HepG2 (cell line): ENCODE measurements at regions not wholly inside any gene's neighbourhood (a gene's known extent, or its start where the extent isn't known, plus 50 kb on each side); places are given as distances from the start of the nearest gene placed in this dataset.

Source experiments
- ATAC-seq: fragments of 200-7000 bp; cut with Tn5 transposase; 3 replicates; pipeline ENCODE4 v1.9.1; 2020; ENCODE audit warnings: mild to moderate bottlenecking, moderate library complexity
- BruUV-seq: library from RNA; stranded (reverse); fragments of 400-500 nt; replicated peaks from 2 replicates; lab custom pipeline; 2021; lab: Mats Ljungman, UMichigan
- CTCF ChIA-PET: fragments of 300-600 bp; formaldehyde crosslinking; extraction: SDS; loops from one replicate; lab custom pipeline; 2021; ENCODE audit warnings: low total read pairs, inconsistent platforms, low intra/inter-chr PET ratio; lab: Yijun Ruan, JAX
- POLR2A ChIA-PET: fragments of 350-600 bp; sonication (Branson Sonifier 250); formaldehyde crosslinking; loops from one replicate; lab custom pipeline; 2020; ENCODE audit warnings: antibody characterized with exemption, inconsistent platforms; lab: Yijun Ruan, JAX
- DNase-seq: peaks from one replicate; pipeline ENCODE4 v3.0.0-alpha.2; 2015; ENCODE audit warnings: low spot score
- FAIRE-seq: peaks from 3 replicates; lab custom pipeline; 2011; peaks lifted over from hg19 to GRCh38; lab: Jason Lieb, UNC
- H2AFZ ChIP-seq: one replicate; pipeline ENCODE4 v1.6.1; 2011; ENCODE audit warnings: low read length, inconsistent platforms
- H3K27ac ChIP-seq: fragments of 300-600 bp; 3 replicates; pipeline ENCODE4 v1.8.0; 2011; ENCODE audit warnings: mixed run types, mild to moderate bottlenecking, mixed read lengths, low read length, inconsistent platforms; ENCODE audit not compliant: insufficient read depth; ENCODE audit errors: extremely low read length
- H3K27me3 ChIP-seq, 2 experiments: fragments of 200-600 bp in 1 of 2; 2 replicates in 1 of 2; 3 replicates in 1 of 2; pipeline versions ENCODE4 v1.6.0 to v1.8.0; 2011; ENCODE audit warnings: low read length in 2 of 2, mild to moderate bottlenecking in 2 of 2, moderate library complexity in 2 of 2, inconsistent platforms in 1 of 2; ENCODE audit not compliant: insufficient read depth in 2 of 2, control insufficient read depth in 1 of 2
- H3K36me3 ChIP-seq, 2 experiments: fragments of 200-600 bp in 1 of 2; replicated peaks in 1 of 2; 2 replicates in 1 of 2; 3 replicates in 1 of 2; pipeline versions ENCODE4 v1.5.1 to v1.8.0; 2011; ENCODE audit warnings: low read length in 2 of 2, inconsistent platforms in 1 of 2; ENCODE audit not compliant: insufficient read depth in 2 of 2, control insufficient read depth in 1 of 2
- H3K4me1 ChIP-seq: 2 replicates; pipeline ENCODE4 v1.5.1; 2012; ENCODE audit warnings: low read length, inconsistent platforms; ENCODE audit not compliant: insufficient read depth
- H3K4me2 ChIP-seq: 2 replicates; pipeline ENCODE4 v1.6.0; 2011; ENCODE audit warnings: low read depth, low read length, inconsistent platforms
- H3K4me3 ChIP-seq, 3 experiments: fragments of 200-600 bp in 1 of 3; sonication (generic), shearing (Covaris generic) in 1 of 3; replicated peaks in 1 of 3; 2 replicates each; pipeline ENCODE4 v1.5.1; 2011 to 2016; ENCODE audit warnings: low read length in 3 of 3, inconsistent platforms in 2 of 3, low read depth in 2 of 3, mild to moderate bottlenecking in 2 of 3, control low read depth in 1 of 3, mixed read lengths in 1 of 3; ENCODE audit not compliant: insufficient read depth in 1 of 3
- H3K79me2 ChIP-seq: one replicate; pipeline ENCODE4 v1.6.1; 2011; ENCODE audit warnings: low read length, inconsistent platforms; ENCODE audit not compliant: insufficient read depth
- H3K9ac ChIP-seq: 2 replicates; pipeline ENCODE4 v1.6.0; 2011; ENCODE audit warnings: mild to moderate bottlenecking, low read depth, low read length, inconsistent platforms; ENCODE audit not compliant: insufficient read depth
- H3K9me3 ChIP-seq: 2 replicates; pipeline ENCODE4 v1.5.1; 2012; ENCODE audit warnings: mild to moderate bottlenecking, low read length
- H4K20me1 ChIP-seq: 2 replicates; pipeline ENCODE4 v1.6.0; 2011; ENCODE audit warnings: inconsistent platforms, mild to moderate bottlenecking, low read length, moderate library complexity; ENCODE audit not compliant: insufficient read depth
- ATF7-NPFF ChIP-seq: sonication (generic); formaldehyde crosslinking; IDR thresholded peaks from 2 replicates; pipeline ENCODE4 v1.8.1; 2023; ENCODE audit warnings: mild to moderate bottlenecking, low read depth, missing genetic modification reagents, moderate library complexity
- CENPT ChIP-seq: sonication (generic); formaldehyde crosslinking; IDR thresholded peaks from 2 replicates; pipeline ENCODE4 v1.8.0; 2022; ENCODE audit warnings: low read depth, mild to moderate bottlenecking, moderate library complexity, missing genetic modification reagents
- KAT7 ChIP-seq: IDR thresholded peaks from 2 replicates; pipeline ENCODE4 v1.6.1; 2018; ENCODE audit warnings: borderline replicate concordance, missing compliant biosample characterization
- KDM6A ChIP-seq: IDR thresholded peaks from 2 replicates; pipeline ENCODE4 v1.6.1; 2016; ENCODE audit warnings: low read depth
- MBD4 ChIP-seq: IDR thresholded peaks from 2 replicates; pipeline ENCODE4 v1.6.1; 2012; ENCODE audit warnings: low read length, inconsistent platforms, borderline replicate concordance
- SOX5 ChIP-seq: IDR thresholded peaks from 2 replicates; pipeline ENCODE4 v1.6.1; 2016; ENCODE audit warnings: borderline replicate concordance
- SP1 ChIP-seq, 2 experiments: fragments of 450-650 bp in 1 of 2; sonication (generic) in 1 of 2; formaldehyde crosslinking in 1 of 2; IDR thresholded peaks; 2 replicates each; pipeline versions ENCODE4 v1.4.0 to v1.6.1; 2016 to 2020; ENCODE audit warnings: missing genetic modification reagents in 1 of 2
- ZFP36L2 ChIP-seq: sonication (generic); formaldehyde crosslinking; IDR thresholded peaks from 2 replicates; pipeline ENCODE4 v1.4.0; 2020; ENCODE audit warnings: missing genetic modification reagents
- ZNF17 ChIP-seq: sonication (generic); formaldehyde crosslinking; IDR thresholded peaks from 2 replicates; pipeline ENCODE4 v1.5.0; 2020; ENCODE audit warnings: mild to moderate bottlenecking, missing genetic modification reagents
- ZNF451 ChIP-seq: sonication (generic); formaldehyde crosslinking; IDR thresholded peaks from 2 replicates; pipeline ENCODE4 v1.5.0; 2020; ENCODE audit warnings: mild to moderate bottlenecking, missing genetic modification reagents
- ZNF484 ChIP-seq: sonication (generic); formaldehyde crosslinking; IDR thresholded peaks from 2 replicates; pipeline ENCODE4 v1.5.1; 2020; ENCODE audit warnings: mild to moderate bottlenecking, low read depth, missing genetic modification reagents, borderline replicate concordance
- ZNF891 ChIP-seq: sonication (generic); formaldehyde crosslinking; IDR thresholded peaks from 2 replicates; pipeline ENCODE4 v1.5.0; 2020; ENCODE audit warnings: mild to moderate bottlenecking, missing genetic modification reagents
- WGBS: methylation state at CpG from one replicate; pipeline ENCODE4 v1.1.6; 2017; ENCODE audit warnings: low lambda C conversion rate; 5-methylcytosine and 5-hydroxymethylcytosine counted together
- in situ Hi-C: cut with HindIII; loops from 2 replicates; pipeline ENCODE4 v1.10.0; 2017; ENCODE audit warnings: low pct_unique_long_range_greater_than_20kb; ENCODE audit not compliant: extremely low pct_ligation_motif_present
- intact Hi-C: fragments of 100-400 bp; cut with micrococcal nuclease; formaldehyde crosslinking; loops from one replicate; pipeline ENCODE4 v1.10.0; 2022; ENCODE audit not compliant: unreplicated experiment
- TF ChIP-seq, protein P1 (sequence below): sonication (generic); formaldehyde crosslinking; IDR thresholded peaks from 2 replicates; pipeline ENCODE4 v1.5.0; 2020; ENCODE audit warnings: mild to moderate bottlenecking, missing genetic modification reagents
- TF ChIP-seq, protein P2 (sequence below): IDR thresholded peaks from 2 replicates; pipeline ENCODE4 v1.6.1; 2016; ENCODE audit warnings: missing compliant biosample characterization, missing genetic modification reagents, borderline replicate concordance
- TF ChIP-seq, protein P3 (sequence below): sonication (generic); formaldehyde crosslinking; IDR thresholded peaks from 2 replicates; pipeline ENCODE4 v1.4.0; 2020; ENCODE audit warnings: missing genetic modification reagents
- TF ChIP-seq, protein P4 (sequence below): sonication (generic); formaldehyde crosslinking; IDR thresholded peaks from 2 replicates; pipeline ENCODE4 v1.4.0; 2020; ENCODE audit warnings: mild to moderate bottlenecking, missing genetic modification reagents, borderline replicate concordance

DNA sequence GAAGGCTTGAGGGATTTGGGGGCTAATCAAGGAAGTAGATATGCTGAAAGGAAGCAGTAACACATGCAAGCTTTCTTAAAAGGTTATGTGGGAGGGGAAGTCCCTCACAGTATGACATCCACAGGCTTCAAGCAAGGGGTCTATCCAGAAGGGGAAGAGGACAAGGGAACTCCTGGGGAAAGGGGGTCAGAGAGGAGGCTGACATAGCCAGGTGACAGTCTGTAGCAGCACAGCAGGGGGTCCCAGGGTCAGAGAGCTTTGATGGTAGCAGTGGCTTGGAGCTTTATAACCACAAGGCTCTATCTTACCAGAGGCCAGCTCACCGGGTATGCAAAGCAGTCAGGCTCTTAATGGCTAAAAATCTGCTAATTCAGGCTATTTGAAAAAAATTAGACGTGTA lies 150.6 kb upstream of the NSMCE3 start:
- 3% methylated on average over 2 of the region's 2 CpGs for WGBS
- FAIRE-seq, result no peak
- Histone ChIP-seq H4K20me1 (no peaks in the 10 kb centered on the region), H3K4me1 (no peaks in the 10 kb centered on the region), H3K36me3 (no peaks in the 10 kb centered on the region), H2AFZ (no peak overlapping the region), H3K9ac (no peak overlapping the region), H3K27me3 (0 out of 5 replicates have a peak, but pooled peaks cover 0 to 6% of the 10 kb centered on the region in 2 experiments), H3K4me3 (no peak overlapping the region), H3K27ac (no peak overlapping the region), H3K4me2 (no peak overlapping the region), H3K79me2 (no peaks in the 10 kb centered on the region), H3K9me3 (no peaks in the 10 kb centered on the region)
- ChIA-PET POLR2A (no interaction called here), CTCF (no interaction called here)
- DNase-seq, result no peak
- ATAC-seq, result no peak
- BruUV-seq, result no TSS peak
- intact Hi-C loops, result no loop called here
- TF ChIP-seq SP1 (IDR thresholded peaks at IDR 0.05), result no peak
- TF ChIP-seq SP1 (CRISPR knock-in tag; IDR thresholded peaks at IDR 0.05), result no peak
- no peak for TF ChIP-seq KAT7
- no peak for TF ChIP-seq ATF7-NPFF (CRISPR knock-in tag)
- TF ChIP-seq KDM6A (CRISPR knock-in tag), result no peak
- no peak for TF ChIP-seq MBD4
- TF ChIP-seq CENPT (CRISPR knock-in tag), result no peak
- no peak for TF ChIP-seq ZNF484 (CRISPR knock-in tag)
- no peak for TF ChIP-seq ZNF17 (CRISPR knock-in tag)
- TF ChIP-seq, protein P1, sequence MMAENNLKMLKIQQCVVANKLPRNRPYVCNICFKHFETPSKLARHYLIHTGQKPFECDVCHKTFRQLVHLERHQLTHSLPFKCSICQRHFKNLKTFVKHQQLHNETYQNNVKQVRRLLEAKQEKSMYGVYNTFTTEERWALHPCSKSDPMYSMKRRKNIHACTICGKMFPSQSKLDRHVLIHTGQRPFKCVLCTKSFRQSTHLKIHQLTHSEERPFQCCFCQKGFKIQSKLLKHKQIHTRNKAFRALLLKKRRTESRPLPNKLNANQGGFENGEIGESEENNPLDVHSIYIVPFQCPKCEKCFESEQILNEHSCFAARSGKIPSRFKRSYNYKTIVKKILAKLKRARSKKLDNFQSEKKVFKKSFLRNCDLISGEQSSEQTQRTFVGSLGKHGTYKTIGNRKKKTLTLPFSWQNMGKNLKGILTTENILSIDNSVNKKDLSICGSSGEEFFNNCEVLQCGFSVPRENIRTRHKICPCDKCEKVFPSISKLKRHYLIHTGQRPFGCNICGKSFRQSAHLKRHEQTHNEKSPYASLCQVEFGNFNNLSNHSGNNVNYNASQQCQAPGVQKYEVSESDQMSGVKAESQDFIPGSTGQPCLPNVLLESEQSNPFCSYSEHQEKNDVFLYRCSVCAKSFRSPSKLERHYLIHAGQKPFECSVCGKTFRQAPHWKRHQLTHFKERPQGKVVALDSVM (CRISPR knock-in tag), result no peak
- no peak for TF ChIP-seq ZFP36L2 (CRISPR knock-in tag)
- TF ChIP-seq, protein P2, sequence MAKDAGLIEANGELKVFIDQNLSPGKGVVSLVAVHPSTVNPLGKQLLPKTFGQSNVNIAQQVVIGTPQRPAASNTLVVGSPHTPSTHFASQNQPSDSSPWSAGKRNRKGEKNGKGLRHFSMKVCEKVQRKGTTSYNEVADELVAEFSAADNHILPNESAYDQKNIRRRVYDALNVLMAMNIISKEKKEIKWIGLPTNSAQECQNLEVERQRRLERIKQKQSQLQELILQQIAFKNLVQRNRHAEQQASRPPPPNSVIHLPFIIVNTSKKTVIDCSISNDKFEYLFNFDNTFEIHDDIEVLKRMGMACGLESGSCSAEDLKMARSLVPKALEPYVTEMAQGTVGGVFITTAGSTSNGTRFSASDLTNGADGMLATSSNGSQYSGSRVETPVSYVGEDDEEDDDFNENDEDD (CRISPR knock-in tag), result no peak
- TF ChIP-seq SOX5 (CRISPR knock-in tag), result no peak
- no peak for TF ChIP-seq ZNF891 (CRISPR knock-in tag)
- no peak for TF ChIP-seq ZNF451 (CRISPR knock-in tag)
- TF ChIP-seq, protein P3, sequence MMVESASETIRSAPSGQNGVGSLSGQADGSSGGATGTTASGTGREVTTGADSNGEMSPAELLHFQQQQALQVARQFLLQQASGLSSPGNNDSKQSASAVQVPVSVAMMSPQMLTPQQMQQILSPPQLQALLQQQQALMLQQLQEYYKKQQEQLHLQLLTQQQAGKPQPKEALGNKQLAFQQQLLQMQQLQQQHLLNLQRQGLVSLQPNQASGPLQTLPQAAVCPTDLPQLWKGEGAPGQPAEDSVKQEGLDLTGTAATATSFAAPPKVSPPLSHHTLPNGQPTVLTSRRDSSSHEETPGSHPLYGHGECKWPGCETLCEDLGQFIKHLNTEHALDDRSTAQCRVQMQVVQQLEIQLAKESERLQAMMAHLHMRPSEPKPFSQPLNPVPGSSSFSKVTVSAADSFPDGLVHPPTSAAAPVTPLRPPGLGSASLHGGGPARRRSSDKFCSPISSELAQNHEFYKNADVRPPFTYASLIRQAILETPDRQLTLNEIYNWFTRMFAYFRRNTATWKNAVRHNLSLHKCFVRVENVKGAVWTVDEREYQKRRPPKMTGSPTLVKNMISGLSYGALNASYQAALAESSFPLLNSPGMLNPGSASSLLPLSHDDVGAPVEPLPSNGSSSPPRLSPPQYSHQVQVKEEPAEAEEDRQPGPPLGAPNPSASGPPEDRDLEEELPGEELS, result no peak
- TF ChIP-seq, protein P4, sequence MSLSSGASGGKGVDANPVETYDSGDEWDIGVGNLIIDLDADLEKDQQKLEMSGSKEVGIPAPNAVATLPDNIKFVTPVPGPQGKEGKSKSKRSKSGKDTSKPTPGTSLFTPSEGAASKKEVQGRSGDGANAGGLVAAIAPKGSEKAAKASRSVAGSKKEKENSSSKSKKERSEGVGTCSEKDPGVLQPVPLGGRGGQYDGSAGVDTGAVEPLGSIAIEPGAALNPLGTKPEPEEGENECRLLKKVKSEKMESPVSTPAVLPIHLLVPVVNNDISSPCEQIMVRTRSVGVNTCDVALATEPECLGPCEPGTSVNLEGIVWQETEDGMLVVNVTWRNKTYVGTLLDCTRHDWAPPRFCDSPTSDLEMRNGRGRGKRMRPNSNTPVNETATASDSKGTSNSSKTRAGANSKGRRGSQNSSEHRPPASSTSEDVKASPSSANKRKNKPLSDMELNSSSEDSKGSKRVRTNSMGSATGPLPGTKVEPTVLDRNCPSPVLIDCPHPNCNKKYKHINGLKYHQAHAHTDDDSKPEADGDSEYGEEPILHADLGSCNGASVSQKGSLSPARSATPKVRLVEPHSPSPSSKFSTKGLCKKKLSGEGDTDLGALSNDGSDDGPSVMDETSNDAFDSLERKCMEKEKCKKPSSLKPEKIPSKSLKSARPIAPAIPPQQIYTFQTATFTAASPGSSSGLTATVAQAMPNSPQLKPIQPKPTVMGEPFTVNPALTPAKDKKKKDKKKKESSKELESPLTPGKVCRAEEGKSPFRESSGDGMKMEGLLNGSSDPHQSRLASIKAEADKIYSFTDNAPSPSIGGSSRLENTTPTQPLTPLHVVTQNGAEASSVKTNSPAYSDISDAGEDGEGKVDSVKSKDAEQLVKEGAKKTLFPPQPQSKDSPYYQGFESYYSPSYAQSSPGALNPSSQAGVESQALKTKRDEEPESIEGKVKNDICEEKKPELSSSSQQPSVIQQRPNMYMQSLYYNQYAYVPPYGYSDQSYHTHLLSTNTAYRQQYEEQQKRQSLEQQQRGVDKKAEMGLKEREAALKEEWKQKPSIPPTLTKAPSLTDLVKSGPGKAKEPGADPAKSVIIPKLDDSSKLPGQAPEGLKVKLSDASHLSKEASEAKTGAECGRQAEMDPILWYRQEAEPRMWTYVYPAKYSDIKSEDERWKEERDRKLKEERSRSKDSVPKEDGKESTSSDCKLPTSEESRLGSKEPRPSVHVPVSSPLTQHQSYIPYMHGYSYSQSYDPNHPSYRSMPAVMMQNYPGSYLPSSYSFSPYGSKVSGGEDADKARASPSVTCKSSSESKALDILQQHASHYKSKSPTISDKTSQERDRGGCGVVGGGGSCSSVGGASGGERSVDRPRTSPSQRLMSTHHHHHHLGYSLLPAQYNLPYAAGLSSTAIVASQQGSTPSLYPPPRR (CRISPR knock-in tag), result no peak
- in situ Hi-C loops, result no loop called here
